Hippocampal formation (tissue), 2 donors: ENCODE measurements at regions not wholly inside any gene's neighbourhood (a gene's known extent, or its start where the extent isn't known, plus 50 kb on each side); places are given as distances from the start of the nearest gene placed in this dataset.

ENCODE experiments used
- DNase-seq, 2 donors: peaks; one replicate each; lab custom pipeline; 2025; lab: John Stamatoyannopoulos, UW

GRCh38 chr13:34553376-34553775, 388.7 kb upstream of the NBEA start:
- DNase-seq, result no peak

- DNase-seq, result no peak
Measured at GRCh38 chr13:34555988-34556387, 386.1 kb upstream of the NBEA start.

GRCh38 chr13:34561033-34561432, 381.0 kb upstream of the NBEA start:
- peak in 1 of 2 donors; percentile 20 for DNase-seq

GRCh38 chr13:34567597-34567996, 374.5 kb upstream of the NBEA start:
- no peak for DNase-seq

GRCh38 chr13:34570698-34571353, 371.2 kb upstream of the NBEA start:
- DNase-seq, result no peak

GRCh38 chr13:34571716-34572115, 370.4 kb upstream of the NBEA start:
- no peak for DNase-seq

GRCh38 chr13:34577051-34577450, 365.0 kb upstream of the NBEA start:
- no peak for DNase-seq

GRCh38 chr13:34578471-34578870, 363.6 kb upstream of the NBEA start:
- no peak for DNase-seq

GRCh38 chr13:34578917-34579316, 363.2 kb upstream of the NBEA start:
- DNase-seq, result no peak

- no peak for DNase-seq
Measured at GRCh38 chr13:34583181-34583580, 358.9 kb upstream of the NBEA start.

GRCh38 chr13:34587576-34587975, 354.5 kb upstream of the NBEA start:
- no peak for DNase-seq

GRCh38 chr13:34588362-34588761, 353.7 kb upstream of the NBEA start:
- DNase-seq, result no peak

GRCh38 chr13:34589581-34589980, 352.5 kb upstream of the NBEA start:
- DNase-seq, result no peak

- no peak for DNase-seq
Measured at GRCh38 chr13:34591129-34591528, 350.9 kb upstream of the NBEA start.

GRCh38 chr13:34591900-34592529, 350.1 kb upstream of the NBEA start:
- DNase-seq, result peak; percentile 13 to 30

- no peak for DNase-seq
Measured at GRCh38 chr13:34593658-34594057, 348.4 kb upstream of the NBEA start.

- DNase-seq, result no peak
Measured at GRCh38 chr13:34594507-34594906, 347.6 kb upstream of the NBEA start.

GRCh38 chr13:34608331-34608730, 333.7 kb upstream of the NBEA start:
- no peak for DNase-seq

- DNase-seq, result no peak
Measured at GRCh38 chr13:34611671-34612070, 330.4 kb upstream of the NBEA start.

GRCh38 chr13:34617473-34618083, 324.5 kb upstream of the NBEA start:
- peak in 1 of 2 donors; percentile 14 for DNase-seq

GRCh38 chr13:34618654-34619053, 323.4 kb upstream of the NBEA start:
- DNase-seq, result no peak

GRCh38 chr13:34619326-34619725, 322.7 kb upstream of the NBEA start:
- DNase-seq, result no peak

GRCh38 chr13:34620074-34620850, 321.8 kb upstream of the NBEA start:
- no peak for DNase-seq
